GM23338 (cell line): ENCODE measurements at regions not wholly inside any gene's neighbourhood (a gene's known extent, or its start where the extent isn't known, plus 50 kb on each side); places are given as distances from the start of the nearest gene placed in this dataset.

ENCODE experiments used
- ATAC-seq: fragments of 200-7000 bp; cut with Tn5 transposase; 3 replicates; pipeline ENCODE4 v1.9.1; 2020
- DNase-seq: peaks from one replicate; pipeline ENCODE4 v3.0.0-alpha.2; 2015; ENCODE audit warnings: low spot score
- H2AFZ ChIP-seq: fragments of 200-600 bp; sonication (generic); 2 replicates; pipeline ENCODE4 v1.8.0; 2016; ENCODE audit warnings: antibody characterized with exemption, mild to moderate bottlenecking, moderate library complexity
- H3F3A ChIP-seq: fragments of 200-600 bp; sonication (generic); replicated peaks from 2 replicates; pipeline ENCODE4 v1.8.0; 2017; ENCODE audit warnings: antibody characterized with exemption, mixed run types, low read depth
- H3K27ac ChIP-seq: fragments of 200-600 bp; sonication (generic); 2 replicates; pipeline ENCODE4 v1.6.1; 2016; ENCODE audit warnings: low read depth
- H3K27me3 ChIP-seq: fragments of 200-600 bp; sonication (generic); 2 replicates; pipeline ENCODE4 v1.8.0; 2016; ENCODE audit warnings: mild to moderate bottlenecking, mixed run types, moderate library complexity; ENCODE audit not compliant: insufficient read depth
- H3K36me3 ChIP-seq: fragments of 200-600 bp; sonication (generic); 2 replicates; pipeline ENCODE4 v1.8.0; 2016; ENCODE audit warnings: mild to moderate bottlenecking; ENCODE audit not compliant: insufficient read depth
- H3K4me1 ChIP-seq: fragments of 200-600 bp; sonication (generic); 2 replicates; pipeline ENCODE4 v1.8.0; 2016; ENCODE audit warnings: mild to moderate bottlenecking, moderate library complexity; ENCODE audit not compliant: insufficient read depth
- H3K4me2 ChIP-seq: fragments of 200-600 bp; sonication (generic); 2 replicates; pipeline ENCODE4 v1.7.1; 2017; ENCODE audit warnings: mixed run types
- H3K4me3 ChIP-seq: fragments of 200-600 bp; sonication (generic); 2 replicates; pipeline ENCODE4 v1.6.1; 2016; ENCODE audit warnings: mixed run types
- H3K79me2 ChIP-seq: fragments of 200-600 bp; sonication (generic); replicated peaks from 2 replicates; pipeline ENCODE4 v1.8.0; 2017; ENCODE audit warnings: mild to moderate bottlenecking; ENCODE audit not compliant: insufficient read depth
- H3K9me2 ChIP-seq: fragments of 200-600 bp; sonication (generic); 2 replicates; pipeline ENCODE4 v1.8.0; 2017; ENCODE audit not compliant: insufficient read depth
- H4K20me1 ChIP-seq: fragments of 200-600 bp; sonication (generic); replicated peaks from 2 replicates; pipeline ENCODE4 v1.8.0; 2017; ENCODE audit warnings: mild to moderate bottlenecking; ENCODE audit not compliant: insufficient read depth
- H3K27ac Mint-ChIP-seq: 2 replicates; pipeline ENCODE4 v1.8.0; 2020; ENCODE audit warnings: inconsistent platforms, mild to moderate bottlenecking, moderate library complexity, mixed read lengths
- H3K27me3 Mint-ChIP-seq: 3 replicates; pipeline ENCODE4 v1.8.0; 2022; ENCODE audit warnings: low read depth, mild to moderate bottlenecking, moderate library complexity, mixed read lengths, inconsistent platforms; ENCODE audit not compliant: insufficient read depth, poor library complexity
- H3K36me3 Mint-ChIP-seq: 3 replicates; pipeline ENCODE4 v1.8.0; 2021; ENCODE audit warnings: low read depth, mild to moderate bottlenecking, inconsistent platforms, moderate library complexity, mixed read lengths
- H3K4me1 Mint-ChIP-seq: 3 replicates; pipeline ENCODE4 v1.8.0; 2020; ENCODE audit warnings: mild to moderate bottlenecking, inconsistent platforms, mixed read lengths
- H3K4me3 Mint-ChIP-seq: 3 replicates; pipeline ENCODE4 v1.8.0; 2021; ENCODE audit warnings: moderate library complexity, mild to moderate bottlenecking, inconsistent platforms, mixed read lengths
- H3K9me3 Mint-ChIP-seq: 3 replicates; pipeline ENCODE4 v1.8.0; 2020; ENCODE audit warnings: moderate library complexity, mild to moderate bottlenecking, inconsistent platforms, mixed read lengths
- CREB1 ChIP-seq: fragments of 250-450 bp; sonication (Bioruptor Pico); IDR thresholded peaks from 2 replicates; pipeline ENCODE4 v1.5.0; 2020; ENCODE audit warnings: low read depth, mild to moderate bottlenecking, moderate library complexity
- CTCF ChIP-seq, 2 experiments: fragments of 200-600 bp in 1 of 2; sonication (generic) in 1 of 2; conservative IDR thresholded peaks; 2 replicates each; pipeline versions ENCODE4 v1.5.1 to v1.6.1; 2016 to 2017; ENCODE audit warnings: antibody characterized with exemption in 2 of 2, low read depth in 2 of 2, mild to moderate bottlenecking in 2 of 2, moderate library complexity in 1 of 2
- ETS1 ChIP-seq: IDR thresholded peaks from 2 replicates; pipeline ENCODE4 v1.6.1; 2016; ENCODE audit warnings: antibody characterized with exemption
- EZH2 ChIP-seq: fragments of 200-600 bp; sonication (generic); IDR thresholded peaks from one replicate; pipeline ENCODE4 v1.8.0; 2017; ENCODE audit warnings: antibody characterized with exemption, mild to moderate bottlenecking, low read depth; ENCODE audit not compliant: unreplicated experiment
- EZH2phosphoT487 ChIP-seq: fragments of 200-600 bp; sonication (generic); IDR thresholded peaks from one replicate; pipeline ENCODE4 v1.8.1; 2018; ENCODE audit warnings: antibody characterized with exemption; ENCODE audit not compliant: unreplicated experiment
- JUNB ChIP-seq: IDR thresholded peaks from one replicate; pipeline ENCODE4 v1.6.1; 2016; ENCODE audit warnings: antibody characterized with exemption; ENCODE audit not compliant: unreplicated experiment
- NANOG ChIP-seq: IDR thresholded peaks from 2 replicates; pipeline ENCODE4 v1.6.1; 2016; ENCODE audit warnings: antibody characterized with exemption, borderline replicate concordance
- STAT1 ChIP-seq: IDR thresholded peaks from one replicate; pipeline ENCODE4 v1.6.1; 2016; ENCODE audit warnings: antibody characterized with exemption; ENCODE audit not compliant: unreplicated experiment
- ZNF114 ChIP-seq: fragments of 250-450 bp; sonication (Bioruptor Pico); IDR thresholded peaks from 2 replicates; pipeline ENCODE4 v1.5.0; 2020; ENCODE audit warnings: mild to moderate bottlenecking, moderate library complexity
- ZNF462 ChIP-seq: fragments of 250-450 bp; sonication (Bioruptor Pico); IDR thresholded peaks from 2 replicates; pipeline ENCODE4 v1.5.0; 2020; ENCODE audit warnings: mild to moderate bottlenecking, moderate library complexity

- no peaks in the 10 kb centered on the region for H3K27me3 ChIP-seq
- no peaks in the 10 kb centered on the region for H3K4me1 ChIP-seq
- H3K4me2 ChIP-seq = no peak overlapping the region
- no peak overlapping the region for H3K27ac ChIP-seq
- H3K27ac Mint-ChIP-seq = no peak overlapping the region
- no peak overlapping the region for H3K4me3 ChIP-seq
- no peaks in the 10 kb centered on the region for H3K36me3 ChIP-seq
- H3K4me3 Mint-ChIP-seq = no peak overlapping the region
- H3K36me3 Mint-ChIP-seq = peaks cover 9% of the 10 kb centered on the region
- H3K27me3 Mint-ChIP-seq = peaks cover 4% of the 10 kb centered on the region
- peaks cover 16% of the 10 kb centered on the region for H3K9me3 Mint-ChIP-seq
- H2AFZ ChIP-seq = no peak overlapping the region
- TF ChIP-seq CTCF (conservative IDR thresholded peaks at IDR 0.05; ENCODE audit: low read depth in 2 of 2) = peak; percentile 40 to 43; a peak in 3 of 4 replicates
- TF ChIP-seq EZH2 = no peak
- H4K20me1 ChIP-seq = no peaks in the 10 kb centered on the region
- peak; percentile 27 for DNase-seq
- no peaks in the 10 kb centered on the region for H3F3A ChIP-seq
- H3K9me2 ChIP-seq = no peaks in the 10 kb centered on the region
- H3K79me2 ChIP-seq = no peaks in the 10 kb centered on the region
- H3K4me1 Mint-ChIP-seq = peaks cover 12% of the 10 kb centered on the region
- peak; percentile 34; the same call in 2 of the 3 replicates for ATAC-seq
Measured at GRCh38 chr6:1498491-1499113, 109.2 kb downstream of the FOXF2 start.

- H2AFZ ChIP-seq = no peak overlapping the region
- H3K79me2 ChIP-seq = no peaks in the 10 kb centered on the region
- H3K4me2 ChIP-seq = no peak overlapping the region
- TF ChIP-seq ZNF462 (CRISPR knock-in tag) = no peak
- TF ChIP-seq ZNF114 (CRISPR knock-in tag) = no peak
- TF ChIP-seq EZH2 = no peak
- no peak for TF ChIP-seq ETS1
- no peak for TF ChIP-seq CREB1 (CRISPR knock-in tag)
- TF ChIP-seq EZH2phosphoT487 = no peak
- TF ChIP-seq STAT1 = no peak
- TF ChIP-seq JUNB = no peak
- no peak for TF ChIP-seq NANOG
- no peak for TF ChIP-seq CTCF (conservative IDR thresholded peaks at IDR 0.05; ENCODE audit: low read depth in 2 of 2)
Measured at GRCh38 chr6:1499777-1500176, 109.9 kb upstream of the FOXC1 start.

More at GRCh38 chr6:1499777-1500176, 109.9 kb upstream of the FOXC1 start:
- H3K9me3 Mint-ChIP-seq = peaks cover 16% of the 10 kb centered on the region
- peaks cover 4% of the 10 kb centered on the region for H3K27me3 Mint-ChIP-seq
- no peak overlapping the region for H3K27ac ChIP-seq
- peaks cover 9% of the 10 kb centered on the region for H3K36me3 Mint-ChIP-seq
- H4K20me1 ChIP-seq = no peaks in the 10 kb centered on the region
- H3K27me3 ChIP-seq = no peaks in the 10 kb centered on the region
- no peaks in the 10 kb centered on the region for H3F3A ChIP-seq
- no peak overlapping the region for H3K4me3 ChIP-seq
- peaks cover 12% of the 10 kb centered on the region for H3K4me1 Mint-ChIP-seq
- no peaks in the 10 kb centered on the region for H3K36me3 ChIP-seq
- H3K4me1 ChIP-seq = no peaks in the 10 kb centered on the region
- no peak overlapping the region for H3K4me3 Mint-ChIP-seq
- no peak for ATAC-seq
- no peak for DNase-seq
- no peaks in the 10 kb centered on the region for H3K9me2 ChIP-seq
- no peak overlapping the region for H3K27ac Mint-ChIP-seq
